Stomach (tissue), 8 donors: ENCODE measurements at regions not wholly inside any gene's neighbourhood (a gene's known extent, or its start where the extent isn't known, plus 50 kb on each side); places are given as distances from the start of the nearest gene placed in this dataset.
"Not testable (repeated sequence)": the region's sequence is repeated elsewhere in the genome, so short reads cannot be mapped to it uniquely, and the experiment has no call there.

Experiments
- DNase-seq, 2 donors: peaks; one replicate each; pipeline versions ENCODE4 v3.0.0 to v3.0.0-alpha.2; 2013 to 2019
- H3K27ac ChIP-seq, 5 donors: fragments of 200-600 bp in 4 of 5; sonication (generic) in 4 of 5; one replicate each; pipeline ENCODE4 v1.5.1; 2013 to 2019; ENCODE audit warnings: mild to moderate bottlenecking in 1 of 5, moderate library complexity in 1 of 5
- H3K27me3 ChIP-seq, 3 donors: fragments of 200-600 bp; sonication (generic); one replicate each; pipeline ENCODE4 v1.5.1; 2017 to 2019; ENCODE audit warnings: mixed run types in 1 of 3
- H3K36me3 ChIP-seq, 4 donors: fragments of 200-600 bp; sonication (generic); 1 replicate in 3 of 4; 2 replicates in 1 of 4; pipeline ENCODE4 v1.5.1; 2016 to 2019
- H3K4me1 ChIP-seq, 4 donors: fragments of 200-600 bp; sonication (generic); one replicate each; pipeline ENCODE4 v1.5.1; 2016 to 2019
- H3K4me3 ChIP-seq, 4 donors: fragments of 200-600 bp; sonication (generic) in 3 of 4; one replicate each; pipeline ENCODE4 v1.5.1; 2016 to 2019; ENCODE audit warnings: mild to moderate bottlenecking in 1 of 4
- H3K9me3 ChIP-seq, 4 donors: fragments of 200-600 bp; sonication (generic); one replicate each; pipeline ENCODE4 v1.5.1; 2016 to 2019
- EP300 ChIP-seq: sonication (generic); formaldehyde crosslinking; IDR thresholded peaks from one replicate; pipeline ENCODE4 v1.6.1; 2017; ENCODE audit warnings: antibody characterized with exemption
- POLR2A ChIP-seq, 4 donors: fragments of 450-650 bp; IDR thresholded peaks; one replicate each; pipeline ENCODE4 v1.6.1; 2016; ENCODE audit warnings: antibody characterized with exemption in 4 of 4, control low read depth in 2 of 4, mild to moderate bottlenecking in 1 of 4, moderate library complexity in 1 of 4
- POLR2AphosphoS5 ChIP-seq, 3 donors: sonication (generic); formaldehyde crosslinking; IDR thresholded peaks; one replicate each; pipeline ENCODE4 v1.6.1; 2016; ENCODE audit warnings: antibody characterized with exemption in 3 of 3
- WGBS, 5 donors: extraction: QIAGEN DNeasy Blood & Tissue Kit in 3 of 5; methylation state at CpG; one replicate each; pipeline versions ENCODE4 v1.1.5 to v1.1.7; 2013 to 2018; 5-methylcytosine and 5-hydroxymethylcytosine counted together
- intact Hi-C: fragments of 100-400 bp; cut with DNase I; formaldehyde crosslinking; loops from one replicate; pipeline ENCODE4 v1.15.1; 2023; ENCODE audit warnings: low total_unique reads
- TF ChIP-seq, protein P1 (sequence below), 7 experiments: fragments of 450-650 bp in 4 of 7; fragments of 200-600 bp in 3 of 7; sonication (generic) in 3 of 7; IDR thresholded peaks; one replicate each; pipeline ENCODE4 v1.5.1; 2016 to 2019; ENCODE audit warnings: antibody characterized with exemption in 7 of 7, control low read depth in 2 of 7, mild to moderate bottlenecking in 1 of 7
- donor health status: healthy with polysubstance abuse.
- donor health status: Bipolar disorder and iron deficiency.
- donor health status: healthy.

DNA sequence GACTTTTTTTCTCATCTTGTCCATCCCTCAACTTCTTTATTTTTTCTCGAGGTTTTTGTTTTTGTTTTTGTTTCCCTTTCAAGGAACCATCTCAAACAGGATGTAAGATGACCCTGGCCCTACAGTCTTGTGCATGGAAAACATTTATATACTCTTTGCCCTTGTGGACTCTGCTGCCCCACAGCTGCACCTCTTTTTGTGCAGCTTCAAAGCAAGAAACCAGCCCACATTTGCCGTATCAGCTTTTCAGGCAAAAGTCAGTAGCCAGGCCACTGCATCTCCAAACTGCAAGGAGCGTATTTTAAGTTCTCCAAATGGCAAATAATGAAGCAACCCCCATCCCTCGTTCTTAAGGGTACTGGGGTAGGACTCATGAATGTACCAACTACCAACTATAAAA lies 756.5 kb downstream of the C4orf33 start:
- no peak overlapping the region for H3K27ac ChIP-seq
- WGBS, 5 donors, result 52 to 71% (median 60%) methylated on average over 4 of the region's 4 CpGs
- no peaks in the 10 kb centered on the region for H3K4me1 ChIP-seq
- TF ChIP-seq POLR2A (IDR thresholded peaks at IDR 0.05) (no peak), POLR2AphosphoS5 (IDR thresholded peaks at IDR 0.05) (no peak), EP300 (no peak)
- TF ChIP-seq, protein P1, sequence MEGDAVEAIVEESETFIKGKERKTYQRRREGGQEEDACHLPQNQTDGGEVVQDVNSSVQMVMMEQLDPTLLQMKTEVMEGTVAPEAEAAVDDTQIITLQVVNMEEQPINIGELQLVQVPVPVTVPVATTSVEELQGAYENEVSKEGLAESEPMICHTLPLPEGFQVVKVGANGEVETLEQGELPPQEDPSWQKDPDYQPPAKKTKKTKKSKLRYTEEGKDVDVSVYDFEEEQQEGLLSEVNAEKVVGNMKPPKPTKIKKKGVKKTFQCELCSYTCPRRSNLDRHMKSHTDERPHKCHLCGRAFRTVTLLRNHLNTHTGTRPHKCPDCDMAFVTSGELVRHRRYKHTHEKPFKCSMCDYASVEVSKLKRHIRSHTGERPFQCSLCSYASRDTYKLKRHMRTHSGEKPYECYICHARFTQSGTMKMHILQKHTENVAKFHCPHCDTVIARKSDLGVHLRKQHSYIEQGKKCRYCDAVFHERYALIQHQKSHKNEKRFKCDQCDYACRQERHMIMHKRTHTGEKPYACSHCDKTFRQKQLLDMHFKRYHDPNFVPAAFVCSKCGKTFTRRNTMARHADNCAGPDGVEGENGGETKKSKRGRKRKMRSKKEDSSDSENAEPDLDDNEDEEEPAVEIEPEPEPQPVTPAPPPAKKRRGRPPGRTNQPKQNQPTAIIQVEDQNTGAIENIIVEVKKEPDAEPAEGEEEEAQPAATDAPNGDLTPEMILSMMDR (IDR thresholded peaks at IDR 0.05), result no peak
- no peaks in the 10 kb centered on the region for H3K27me3 ChIP-seq
- no peak overlapping the region for H3K4me3 ChIP-seq
- intact Hi-C loops, result no loop called here
- no peaks in the 10 kb centered on the region for H3K36me3 ChIP-seq
- no peak for DNase-seq
- H3K9me3 ChIP-seq, result no peaks in the 10 kb centered on the region

DNA sequence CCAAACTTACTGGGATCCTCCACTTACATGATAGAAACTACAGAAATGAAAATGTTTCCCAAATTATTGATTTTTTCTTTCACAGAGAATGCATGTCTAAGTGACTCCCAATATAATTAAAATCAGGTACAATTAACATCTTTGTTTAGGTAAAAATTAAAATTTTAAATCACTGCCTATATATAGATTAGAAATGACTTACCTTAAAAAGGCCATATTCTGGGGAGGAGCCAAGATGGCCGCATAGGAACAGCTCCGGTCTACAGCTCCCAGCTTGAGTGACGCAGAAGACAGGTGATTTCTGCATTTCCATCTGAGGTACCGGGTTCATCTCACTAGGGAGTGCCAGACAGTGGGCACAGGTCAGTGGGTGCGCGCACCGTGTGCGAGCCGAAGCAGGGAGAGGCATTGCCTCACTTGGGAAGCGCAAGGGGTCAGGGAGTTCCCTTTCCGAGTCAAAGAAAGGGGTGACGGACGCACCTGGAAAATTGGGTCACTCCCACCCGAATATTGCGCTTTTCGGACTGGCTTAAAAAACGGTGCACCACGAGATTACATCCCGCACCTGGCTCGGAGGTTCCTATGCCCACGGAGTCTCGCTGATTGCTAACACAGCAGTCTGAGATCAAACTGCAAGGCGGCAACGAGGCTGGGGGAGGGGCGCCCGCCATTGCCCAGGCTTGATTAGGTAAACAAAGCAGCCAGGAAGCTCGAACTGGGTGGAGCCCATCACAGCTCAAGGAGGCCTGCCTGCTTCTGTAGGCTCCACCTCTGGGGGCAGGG lies 757.9 kb downstream of the C4orf33 start:
- H3K36me3 ChIP-seq, DNase-seq, H3K27me3 ChIP-seq, H3K4me3 ChIP-seq, H3K27ac ChIP-seq, H3K9me3 ChIP-seq, intact Hi-C loops, H3K4me1 ChIP-seq: not testable (repeated sequence)
- 87 to 95% (median 91%) methylated on average over 10 to 27 of the region's 27 CpGs for WGBS, 5 donors

DNA sequence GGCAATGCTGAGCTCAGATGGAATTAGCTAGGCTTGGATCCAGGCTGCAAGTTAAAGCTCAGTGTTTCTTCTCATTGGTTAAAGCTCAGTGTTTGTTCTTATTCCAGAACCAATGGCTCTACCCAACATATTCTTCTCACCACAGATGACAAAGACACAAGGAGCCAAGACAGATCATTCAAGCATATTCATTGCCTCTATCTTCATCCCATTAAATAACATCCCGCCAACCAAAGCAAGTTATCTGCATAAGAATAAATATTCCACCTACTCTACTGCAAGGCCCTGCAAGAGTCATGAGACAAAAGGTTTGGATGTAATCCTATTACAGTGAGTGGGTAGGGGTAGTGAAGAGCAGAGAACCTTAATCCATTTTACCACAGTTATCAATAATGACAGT lies 766.5 kb downstream of the C4orf33 start:
- H3K4me3 ChIP-seq, result no peak overlapping the region
- no peak for DNase-seq
- intact Hi-C loops, result no loop called here
- H3K9me3 ChIP-seq, result no peaks in the 10 kb centered on the region
- WGBS, 5 donors, result 83 to 97% (median 88%) methylated on average over 1 of the region's 1 CpG
- no peak overlapping the region for H3K27ac ChIP-seq
- H3K36me3 ChIP-seq, result no peaks in the 10 kb centered on the region
- TF ChIP-seq, protein P1 (IDR thresholded peaks at IDR 0.05), result no peak
- TF ChIP-seq EP300 (no peak), POLR2AphosphoS5 (IDR thresholded peaks at IDR 0.05) (no peak), POLR2A (IDR thresholded peaks at IDR 0.05) (no peak)
- H3K27me3 ChIP-seq, result no peaks in the 10 kb centered on the region
- H3K4me1 ChIP-seq, result no peaks in the 10 kb centered on the region

DNA sequence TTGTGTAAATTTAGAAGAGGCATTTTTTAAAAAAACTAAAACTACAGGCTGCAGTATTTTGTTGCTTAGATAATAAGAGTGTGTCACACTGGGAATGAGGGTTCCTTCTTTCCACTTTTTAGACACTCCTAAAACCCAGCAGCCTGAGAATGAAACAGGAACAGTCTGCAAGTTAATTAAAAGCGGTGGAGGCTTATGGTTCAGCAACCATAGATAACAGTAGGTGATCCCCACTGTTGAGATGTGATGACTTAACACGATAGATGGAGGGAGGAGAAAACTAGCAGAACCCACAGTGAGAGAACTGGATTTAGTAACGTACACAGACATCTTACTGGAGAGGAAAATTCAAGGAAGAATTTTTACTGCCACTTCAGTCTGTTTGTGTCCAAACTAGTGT lies 767.3 kb downstream of the C4orf33 start:
- no peaks in the 10 kb centered on the region for H3K27me3 ChIP-seq
- WGBS, 5 donors, result 46 to 68% (median 63%) methylated on average over 3 of the region's 3 CpGs
- DNase-seq, result no peak
- TF ChIP-seq EP300 (no peak), POLR2AphosphoS5 (IDR thresholded peaks at IDR 0.05) (no peak), POLR2A (IDR thresholded peaks at IDR 0.05) (no peak)
- TF ChIP-seq, protein P1 (IDR thresholded peaks at IDR 0.05), result no peak
- H3K36me3 ChIP-seq, result no peaks in the 10 kb centered on the region
- H3K4me3 ChIP-seq, result no peak overlapping the region
- intact Hi-C loops, result no loop called here
- H3K27ac ChIP-seq, result no peak overlapping the region
- H3K4me1 ChIP-seq, result no peaks in the 10 kb centered on the region
- H3K9me3 ChIP-seq, result no peaks in the 10 kb centered on the region

DNA sequence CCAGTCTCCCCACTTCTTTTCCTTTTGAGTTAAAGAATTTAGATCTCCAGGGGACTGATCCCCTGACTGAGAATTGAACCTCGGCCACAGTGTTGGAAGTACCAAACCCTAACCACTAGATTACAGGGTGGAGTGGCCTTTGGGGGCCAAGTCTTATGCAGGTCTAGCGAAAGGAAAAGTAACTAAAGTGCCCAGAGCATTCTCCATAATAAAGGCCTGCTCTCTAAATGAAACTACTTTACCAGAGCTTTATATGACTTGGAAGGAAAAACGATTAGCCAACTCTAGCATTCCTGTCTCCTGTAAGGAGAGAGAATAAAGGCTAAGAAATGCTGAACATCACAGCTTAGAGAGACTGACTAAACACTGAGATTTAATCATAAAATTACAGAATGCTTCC lies 788.0 kb downstream of the C4orf33 start:
- TF ChIP-seq POLR2A (IDR thresholded peaks at IDR 0.05) (no peak), EP300 (no peak), POLR2AphosphoS5 (IDR thresholded peaks at IDR 0.05) (no peak)
- TF ChIP-seq, protein P1 (IDR thresholded peaks at IDR 0.05), result no peak
- H3K36me3 ChIP-seq, result no peaks in the 10 kb centered on the region
- no peak overlapping the region for H3K27ac ChIP-seq
- H3K9me3 ChIP-seq, result peaks cover 0 to 8% (median 3%) of the 10 kb centered on the region in 4 donors
- no peak overlapping the region for H3K4me3 ChIP-seq
- intact Hi-C loops, result no loop called here
- no peak for DNase-seq
- WGBS, 5 donors, result 69 to 81% (median 73%) methylated on average over 3 of the region's 3 CpGs
- no peaks in the 10 kb centered on the region for H3K27me3 ChIP-seq
- H3K4me1 ChIP-seq, result no peaks in the 10 kb centered on the region
